Neural progenitor cell (in vitro differentiated cells): ENCODE measurements at regions not wholly inside any gene's neighbourhood (a gene's known extent, or its start where the extent isn't known, plus 50 kb on each side); places are given as distances from the start of the nearest gene placed in this dataset.

Source experiments
- DNase-seq: peaks from one replicate; pipeline ENCODE4 v3.0.0-alpha.2; 2016; ENCODE audit warnings: low spot score
- H2AFZ ChIP-seq: fragments of 200-600 bp; sonication (generic); replicated peaks from 2 replicates; pipeline ENCODE4 v1.6.1; 2016; ENCODE audit warnings: antibody characterized with exemption
- H3F3A ChIP-seq: fragments of 200-600 bp; sonication (generic); 2 replicates; pipeline ENCODE4 v1.6.1; 2016; ENCODE audit warnings: antibody characterized with exemption, low read depth
- H3K27ac ChIP-seq: fragments of 200-600 bp; sonication (generic); 2 replicates; pipeline ENCODE4 v1.5.1; 2016; ENCODE audit warnings: mild to moderate bottlenecking
- H3K27me3 ChIP-seq: fragments of 200-600 bp; sonication (generic); 2 replicates; pipeline ENCODE4 v1.6.1; 2016; ENCODE audit warnings: mild to moderate bottlenecking, moderate library complexity
- H3K36me3 ChIP-seq: fragments of 200-600 bp; sonication (generic); 2 replicates; pipeline ENCODE4 v1.5.1; 2016
- H3K4me1 ChIP-seq: fragments of 200-600 bp; sonication (generic); 2 replicates; pipeline ENCODE4 v1.6.1; 2016; ENCODE audit warnings: mixed run types
- H3K4me2 ChIP-seq: fragments of 200-600 bp; sonication (generic); 2 replicates; pipeline ENCODE4 v1.6.1; 2016
- H3K4me3 ChIP-seq: fragments of 200-600 bp; sonication (generic); 2 replicates; pipeline ENCODE4 v1.5.1; 2016
- H3K79me2 ChIP-seq: fragments of 200-600 bp; sonication (generic); 2 replicates; pipeline ENCODE4 v1.6.1; 2016; ENCODE audit warnings: low read depth
- H3K9ac ChIP-seq: fragments of 200-600 bp; sonication (generic); 2 replicates; pipeline ENCODE4 v1.6.1; 2016
- H3K9me3 ChIP-seq: fragments of 200-600 bp; sonication (generic); 2 replicates; pipeline ENCODE4 v1.5.1; 2016; ENCODE audit warnings: low read depth
- H4K20me1 ChIP-seq: fragments of 200-600 bp; sonication (generic); 2 replicates; pipeline ENCODE4 v1.6.1; 2016; ENCODE audit warnings: low read depth
- H3K27ac Mint-ChIP-seq: 3 replicates; pipeline ENCODE4 v1.8.0; 2021; ENCODE audit warnings: mixed read lengths
- H3K27me3 Mint-ChIP-seq: 2 replicates; pipeline ENCODE4 v1.8.0; 2022; ENCODE audit warnings: low read depth, mild to moderate bottlenecking, inconsistent platforms, moderate library complexity, mixed read lengths; ENCODE audit not compliant: insufficient read depth
- H3K36me3 Mint-ChIP-seq: 3 replicates; pipeline ENCODE4 v1.8.0; 2021; ENCODE audit warnings: mixed read lengths
- H3K4me1 Mint-ChIP-seq: 3 replicates; pipeline ENCODE4 v1.8.0; 2021; ENCODE audit warnings: mixed read lengths
- H3K4me3 Mint-ChIP-seq: 3 replicates; pipeline ENCODE4 v1.8.0; 2021; ENCODE audit warnings: mild to moderate bottlenecking, moderate library complexity, mixed read lengths
- H3K9me3 Mint-ChIP-seq: 3 replicates; pipeline ENCODE4 v1.8.0; 2020; ENCODE audit warnings: mixed read lengths
- EZH2 ChIP-seq: fragments of 200-600 bp; sonication (generic); IDR thresholded peaks from 2 replicates; pipeline ENCODE4 v1.6.1; 2017; ENCODE audit warnings: antibody characterized with exemption, mild to moderate bottlenecking, moderate library complexity
- EZH2phosphoT487 ChIP-seq: fragments of 200-600 bp; sonication (generic); IDR thresholded peaks from 2 replicates; pipeline ENCODE4 v1.6.1; 2017; ENCODE audit warnings: antibody characterized with exemption
- TF ChIP-seq, protein P1 (sequence below): fragments of 200-600 bp; sonication (generic); IDR thresholded peaks from 2 replicates; pipeline ENCODE4 v1.5.1; 2017; ENCODE audit warnings: antibody characterized with exemption, mild to moderate bottlenecking

DNA sequence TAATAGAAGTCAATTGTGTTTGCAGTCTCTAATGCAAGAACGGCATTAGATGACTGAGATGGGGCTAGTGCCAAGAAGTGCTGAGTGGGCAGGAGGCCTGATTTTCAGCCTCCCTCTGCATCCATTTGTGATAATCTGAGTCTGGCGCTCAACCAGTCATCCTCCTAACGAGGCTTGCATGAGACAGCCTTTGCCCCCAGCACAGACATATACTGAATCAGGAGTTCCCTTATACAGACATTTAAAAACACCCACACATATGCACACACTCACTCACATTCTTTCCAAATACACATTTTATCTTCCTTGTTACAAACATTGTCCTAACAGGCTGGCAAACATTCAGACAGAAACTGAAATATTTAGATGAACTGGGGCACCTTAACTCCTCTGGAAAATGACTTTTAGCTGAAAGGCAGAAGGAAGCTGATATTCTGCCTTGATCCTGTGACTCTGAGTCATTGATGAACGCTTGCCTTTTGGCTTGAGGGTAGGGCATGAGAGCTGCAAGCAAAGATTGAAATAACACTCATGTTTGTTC is 562.3 kb downstream of the DHX35 start:
- H3K27me3 ChIP-seq, result no peaks in the 10 kb centered on the region

DNA sequence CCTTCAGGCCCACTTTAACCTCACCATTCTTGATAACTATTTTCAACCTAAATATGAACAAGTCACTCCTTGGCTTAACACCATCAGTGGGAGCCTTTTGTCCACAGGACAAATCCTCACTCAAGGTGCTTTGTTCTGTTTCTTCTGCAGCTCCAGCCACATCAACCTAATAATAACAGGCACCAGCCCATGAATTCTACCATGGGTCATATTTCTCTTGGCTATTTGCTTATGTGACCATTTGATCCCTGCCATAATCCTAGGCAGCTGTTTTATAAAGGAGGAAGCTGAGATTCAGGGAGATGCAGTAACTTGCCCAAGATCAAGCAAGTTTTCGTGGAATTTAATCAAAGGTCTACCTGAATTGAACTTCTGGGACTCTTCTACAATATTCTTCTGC is 561.3 kb downstream of the DHX35 start:
- Mint-ChIP-seq H3K9me3 (no peaks in the 10 kb centered on the region), H3K4me1 (peaks cover 9% of the 10 kb centered on the region), H3K27ac (no peak overlapping the region), H3K4me3 (no peak overlapping the region), H3K36me3 (no peaks in the 10 kb centered on the region), H3K27me3 (no peaks in the 10 kb centered on the region)
- no peak overlapping the region for H3K4me2 ChIP-seq
- no peak for DNase-seq
- TF ChIP-seq EZH2phosphoT487 (no peak), EZH2 (no peak)
- TF ChIP-seq, protein P1, sequence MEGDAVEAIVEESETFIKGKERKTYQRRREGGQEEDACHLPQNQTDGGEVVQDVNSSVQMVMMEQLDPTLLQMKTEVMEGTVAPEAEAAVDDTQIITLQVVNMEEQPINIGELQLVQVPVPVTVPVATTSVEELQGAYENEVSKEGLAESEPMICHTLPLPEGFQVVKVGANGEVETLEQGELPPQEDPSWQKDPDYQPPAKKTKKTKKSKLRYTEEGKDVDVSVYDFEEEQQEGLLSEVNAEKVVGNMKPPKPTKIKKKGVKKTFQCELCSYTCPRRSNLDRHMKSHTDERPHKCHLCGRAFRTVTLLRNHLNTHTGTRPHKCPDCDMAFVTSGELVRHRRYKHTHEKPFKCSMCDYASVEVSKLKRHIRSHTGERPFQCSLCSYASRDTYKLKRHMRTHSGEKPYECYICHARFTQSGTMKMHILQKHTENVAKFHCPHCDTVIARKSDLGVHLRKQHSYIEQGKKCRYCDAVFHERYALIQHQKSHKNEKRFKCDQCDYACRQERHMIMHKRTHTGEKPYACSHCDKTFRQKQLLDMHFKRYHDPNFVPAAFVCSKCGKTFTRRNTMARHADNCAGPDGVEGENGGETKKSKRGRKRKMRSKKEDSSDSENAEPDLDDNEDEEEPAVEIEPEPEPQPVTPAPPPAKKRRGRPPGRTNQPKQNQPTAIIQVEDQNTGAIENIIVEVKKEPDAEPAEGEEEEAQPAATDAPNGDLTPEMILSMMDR, result no peak
- H3K4me3 ChIP-seq, result no peak overlapping the region
- no peaks in the 10 kb centered on the region for H3F3A ChIP-seq
- H3K27ac ChIP-seq, result no peak overlapping the region
- no peaks in the 10 kb centered on the region for H3K79me2 ChIP-seq
- no peaks in the 10 kb centered on the region for H3K36me3 ChIP-seq
- H3K9me3 ChIP-seq, result no peaks in the 10 kb centered on the region
- no peaks in the 10 kb centered on the region for H3K27me3 ChIP-seq
- H3K9ac ChIP-seq, result no peak overlapping the region
- no peaks in the 10 kb centered on the region for H4K20me1 ChIP-seq
- no peak overlapping the region for H2AFZ ChIP-seq
- no peaks in the 10 kb centered on the region for H3K4me1 ChIP-seq

More for the DNA sequence above, 562.3 kb downstream of the DHX35 start:
- H2AFZ ChIP-seq, result no peak overlapping the region
- DNase-seq, result no peak
- no peak overlapping the region for H3K9ac ChIP-seq
- no peak for TF ChIP-seq EZH2
- TF ChIP-seq, protein P1, result no peak
- TF ChIP-seq EZH2phosphoT487, result no peak
- H3K9me3 Mint-ChIP-seq, result no peaks in the 10 kb centered on the region
- H3K4me1 Mint-ChIP-seq, result peaks cover 9% of the 10 kb centered on the region
- H3F3A ChIP-seq, result no peaks in the 10 kb centered on the region
- H3K4me3 Mint-ChIP-seq, result no peak overlapping the region
- H3K79me2 ChIP-seq, result no peaks in the 10 kb centered on the region
- H4K20me1 ChIP-seq, result no peaks in the 10 kb centered on the region
- H3K27ac ChIP-seq, result no peak overlapping the region
- H3K4me2 ChIP-seq, result no peak overlapping the region
- H3K36me3 Mint-ChIP-seq, result no peaks in the 10 kb centered on the region
- no peak overlapping the region for H3K27ac Mint-ChIP-seq
- H3K27me3 Mint-ChIP-seq, result no peaks in the 10 kb centered on the region
- H3K4me3 ChIP-seq, result no peak overlapping the region
- H3K9me3 ChIP-seq, result no peaks in the 10 kb centered on the region
- H3K4me1 ChIP-seq, result no peaks in the 10 kb centered on the region
- H3K36me3 ChIP-seq, result no peaks in the 10 kb centered on the region

DNA sequence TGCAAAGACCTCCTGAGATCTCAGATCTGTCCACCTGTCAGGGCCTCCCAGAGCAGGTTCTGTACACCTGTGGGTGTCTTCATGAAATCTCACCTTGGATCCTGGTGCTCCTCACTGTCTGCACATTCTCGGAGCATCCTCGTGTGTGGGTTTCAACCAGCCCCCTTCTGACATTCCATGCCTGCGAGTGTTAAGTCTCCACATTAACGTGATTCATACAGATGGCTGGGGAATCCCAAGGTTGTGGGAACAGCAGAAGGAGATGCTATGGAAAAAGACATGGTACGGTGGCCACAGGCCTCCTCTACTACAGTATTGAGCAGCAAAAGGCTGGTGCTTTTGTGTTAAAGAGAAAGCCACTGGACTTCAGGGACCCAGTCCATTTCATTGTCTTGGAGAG is 556.5 kb downstream of the DHX35 start:
- Mint-ChIP-seq H3K27me3 (peaks cover 4% of the 10 kb centered on the region), H3K4me1 (peaks cover 5% of the 10 kb centered on the region), H3K4me3 (no peak overlapping the region), H3K36me3 (no peaks in the 10 kb centered on the region), H3K27ac (no peak overlapping the region), H3K9me3 (no peaks in the 10 kb centered on the region)
- no peaks in the 10 kb centered on the region for H3K27me3 ChIP-seq
- H4K20me1 ChIP-seq, result no peaks in the 10 kb centered on the region
- no peaks in the 10 kb centered on the region for H3K79me2 ChIP-seq
- H3F3A ChIP-seq, result no peaks in the 10 kb centered on the region
- no peaks in the 10 kb centered on the region for H3K9me3 ChIP-seq
- H3K4me3 ChIP-seq, result no peak overlapping the region
- H3K27ac ChIP-seq, result no peak overlapping the region
- no peaks in the 10 kb centered on the region for H3K36me3 ChIP-seq
- no peak overlapping the region for H3K9ac ChIP-seq
- no peak for TF ChIP-seq EZH2phosphoT487
- TF ChIP-seq, protein P1, result no peak
- no peak for TF ChIP-seq EZH2
- no peak overlapping the region for H2AFZ ChIP-seq
- no peak overlapping the region for H3K4me2 ChIP-seq
- DNase-seq, result no peak
- H3K4me1 ChIP-seq, result no peaks in the 10 kb centered on the region
